RWPE2 (cell line): ENCODE measurements at regions not wholly inside any gene's neighbourhood (a gene's known extent, or its start where the extent isn't known, plus 50 kb on each side); places are given as distances from the start of the nearest gene placed in this dataset.

Source experiments
- ATAC-seq: fragments of 200-7000 bp; cut with Tn5 transposase; 3 replicates; pipeline ENCODE4 v1.9.1; 2021; ENCODE audit warnings: low read depth
- DNase-seq: peaks from one replicate; pipeline ENCODE4 v3.0.0-alpha.2; 2020; ENCODE audit warnings: low spot score
- H3K27ac ChIP-seq: fragments of 450-650 bp; 2 replicates; pipeline ENCODE4 v1.5.1; 2017; ENCODE audit warnings: mild to moderate bottlenecking; ENCODE audit not compliant: poor library complexity, severe bottlenecking
- H3K27me3 ChIP-seq: fragments of 250-450 bp; sonication (Bioruptor Pico); 2 replicates; pipeline ENCODE4 v1.5.1; 2021; ENCODE audit warnings: mild to moderate bottlenecking, moderate library complexity; ENCODE audit not compliant: insufficient read depth, poor library complexity, severe bottlenecking
- H3K36me3 ChIP-seq: fragments of 250-450 bp; sonication (Bioruptor Pico); 2 replicates; pipeline ENCODE4 v1.5.1; 2020; ENCODE audit warnings: low read depth, mild to moderate bottlenecking, moderate library complexity
- H3K4me1 ChIP-seq: fragments of 250-450 bp; sonication (Bioruptor Pico); 2 replicates; pipeline ENCODE4 v1.5.1; 2021; ENCODE audit warnings: mild to moderate bottlenecking, moderate library complexity; ENCODE audit not compliant: insufficient read depth, poor library complexity, severe bottlenecking
- H3K4me3 ChIP-seq: fragments of 250-450 bp; sonication (Bioruptor Pico); 2 replicates; pipeline ENCODE4 v1.5.1; 2021; ENCODE audit warnings: mild to moderate bottlenecking, moderate library complexity; ENCODE audit not compliant: severe bottlenecking
- H3K9me3 ChIP-seq: fragments of 250-450 bp; sonication (Bioruptor Pico); 2 replicates; pipeline ENCODE4 v1.5.1; 2021; ENCODE audit warnings: mild to moderate bottlenecking, moderate library complexity; ENCODE audit not compliant: severe bottlenecking
- TF ChIP-seq, protein P1 (sequence below): fragments of 450-650 bp; IDR thresholded peaks from one replicate; pipeline ENCODE4 v1.5.1; 2017; ENCODE audit warnings: mild to moderate bottlenecking, moderate library complexity; ENCODE audit not compliant: poor library complexity, severe bottlenecking

DNA sequence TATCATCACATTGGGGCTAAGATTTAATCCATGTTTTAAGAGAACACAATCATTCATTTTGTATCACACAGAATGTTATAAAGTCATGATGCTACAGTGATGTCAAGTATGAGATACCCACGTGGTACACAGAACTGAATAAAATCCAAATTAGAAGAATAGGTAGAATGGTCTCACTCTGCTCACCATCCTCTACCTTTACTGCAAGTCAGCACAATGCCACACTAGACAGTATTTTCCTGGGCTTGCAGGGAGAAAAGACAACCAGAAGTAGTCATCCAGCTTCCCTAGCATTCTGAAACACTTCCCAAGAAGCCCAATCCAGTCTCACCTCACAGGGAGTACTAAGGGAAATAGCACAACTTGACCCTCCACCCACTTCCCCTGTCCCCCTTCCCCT, 856.2 kb upstream of the NRXN1 start:
- Histone ChIP-seq H3K36me3 (no peaks in the 10 kb centered on the region), H3K27ac (no peak overlapping the region), H3K4me3 (no peak overlapping the region), H3K4me1 (no peaks in the 10 kb centered on the region), H3K27me3 (no peaks in the 10 kb centered on the region), H3K9me3 (no peaks in the 10 kb centered on the region)
- ATAC-seq (no peak), DNase-seq (no peak)
- TF ChIP-seq, protein P1, sequence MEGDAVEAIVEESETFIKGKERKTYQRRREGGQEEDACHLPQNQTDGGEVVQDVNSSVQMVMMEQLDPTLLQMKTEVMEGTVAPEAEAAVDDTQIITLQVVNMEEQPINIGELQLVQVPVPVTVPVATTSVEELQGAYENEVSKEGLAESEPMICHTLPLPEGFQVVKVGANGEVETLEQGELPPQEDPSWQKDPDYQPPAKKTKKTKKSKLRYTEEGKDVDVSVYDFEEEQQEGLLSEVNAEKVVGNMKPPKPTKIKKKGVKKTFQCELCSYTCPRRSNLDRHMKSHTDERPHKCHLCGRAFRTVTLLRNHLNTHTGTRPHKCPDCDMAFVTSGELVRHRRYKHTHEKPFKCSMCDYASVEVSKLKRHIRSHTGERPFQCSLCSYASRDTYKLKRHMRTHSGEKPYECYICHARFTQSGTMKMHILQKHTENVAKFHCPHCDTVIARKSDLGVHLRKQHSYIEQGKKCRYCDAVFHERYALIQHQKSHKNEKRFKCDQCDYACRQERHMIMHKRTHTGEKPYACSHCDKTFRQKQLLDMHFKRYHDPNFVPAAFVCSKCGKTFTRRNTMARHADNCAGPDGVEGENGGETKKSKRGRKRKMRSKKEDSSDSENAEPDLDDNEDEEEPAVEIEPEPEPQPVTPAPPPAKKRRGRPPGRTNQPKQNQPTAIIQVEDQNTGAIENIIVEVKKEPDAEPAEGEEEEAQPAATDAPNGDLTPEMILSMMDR, result no peak

DNA sequence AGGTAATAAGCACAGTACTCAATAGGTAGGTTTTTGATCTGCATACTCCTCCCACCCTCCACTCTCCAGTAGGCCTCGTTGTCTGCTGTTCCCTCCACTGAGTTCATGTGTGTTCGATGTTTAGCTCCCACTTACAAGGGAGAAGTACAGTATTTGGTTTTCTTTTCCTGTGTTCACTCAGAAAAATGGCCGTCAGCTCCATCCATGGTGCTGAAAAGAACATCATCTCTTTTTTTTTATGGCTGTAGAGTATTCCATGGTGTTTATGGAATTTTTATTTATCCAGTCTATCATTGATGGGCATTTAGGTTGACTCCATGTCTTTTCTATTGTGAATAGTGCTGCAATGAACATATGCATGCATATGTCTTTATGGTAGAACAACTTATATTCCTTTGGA, 849.7 kb upstream of the NRXN1 start:
- Histone ChIP-seq H3K4me1 (no peaks in the 10 kb centered on the region), H3K36me3 (no peaks in the 10 kb centered on the region), H3K4me3 (no peak overlapping the region), H3K27ac (no peak overlapping the region), H3K9me3 (peaks cover 2% of the 10 kb centered on the region), H3K27me3 (no peaks in the 10 kb centered on the region)
- ATAC-seq, result no peak
- no peak for DNase-seq
- TF ChIP-seq, protein P1, result no peak

DNA sequence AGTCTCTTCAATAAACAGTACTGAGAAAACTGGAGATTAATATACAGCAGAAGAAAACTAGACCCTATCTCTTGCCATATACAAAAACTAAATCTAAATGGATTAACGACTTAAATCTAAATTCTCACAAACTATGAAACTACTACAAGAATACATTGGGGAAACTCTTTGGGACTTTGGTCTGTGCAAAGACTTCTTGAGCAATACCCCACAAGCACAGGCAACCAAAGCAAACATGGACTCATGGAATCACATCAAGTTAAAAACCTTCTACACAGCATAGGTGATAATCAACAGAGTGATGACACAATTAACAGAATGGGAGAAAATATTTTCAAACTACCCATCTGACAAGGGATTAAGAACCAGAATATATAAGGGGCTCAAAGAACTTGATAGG, 848.2 kb upstream of the NRXN1 start:
- no peak overlapping the region for H3K27ac ChIP-seq
- ATAC-seq, result no peak
- H3K27me3 ChIP-seq, result no peaks in the 10 kb centered on the region
- no peaks in the 10 kb centered on the region for H3K36me3 ChIP-seq
- DNase-seq, result no peak
- no peaks in the 10 kb centered on the region for H3K4me1 ChIP-seq
- no peak overlapping the region for H3K4me3 ChIP-seq
- H3K9me3 ChIP-seq, result peaks cover 2% of the 10 kb centered on the region
- TF ChIP-seq, protein P1, result no peak

DNA sequence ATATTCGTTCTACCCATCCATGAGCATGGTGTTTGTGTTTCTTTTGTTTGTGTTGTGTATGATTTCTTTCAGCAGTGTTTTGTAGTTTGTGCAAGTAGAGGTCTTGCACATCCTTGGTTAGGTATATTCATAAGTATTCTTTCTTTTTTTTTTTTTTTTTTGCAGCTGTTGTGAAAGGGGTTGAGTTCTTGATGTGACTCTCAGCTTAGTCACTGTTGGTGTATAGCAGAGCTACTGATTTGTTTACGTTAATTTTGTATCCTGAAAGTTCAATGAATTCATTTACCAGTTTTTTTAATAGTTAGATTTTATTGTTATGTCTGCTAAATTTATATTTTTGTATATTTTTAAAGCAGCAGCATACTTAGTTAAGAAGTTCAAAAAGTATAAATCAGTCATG, 834.4 kb upstream of the NRXN1 start:
- TF ChIP-seq, protein P1, result no peak
- Histone ChIP-seq H3K4me1 (peaks cover 5% of the 10 kb centered on the region), H3K27me3 (no peaks in the 10 kb centered on the region), H3K27ac (no peak overlapping the region), H3K36me3 (no peaks in the 10 kb centered on the region), H3K9me3 (no peaks in the 10 kb centered on the region), H3K4me3 (no peak overlapping the region)
- DNase-seq, result no peak
- ATAC-seq, result no peak

DNA sequence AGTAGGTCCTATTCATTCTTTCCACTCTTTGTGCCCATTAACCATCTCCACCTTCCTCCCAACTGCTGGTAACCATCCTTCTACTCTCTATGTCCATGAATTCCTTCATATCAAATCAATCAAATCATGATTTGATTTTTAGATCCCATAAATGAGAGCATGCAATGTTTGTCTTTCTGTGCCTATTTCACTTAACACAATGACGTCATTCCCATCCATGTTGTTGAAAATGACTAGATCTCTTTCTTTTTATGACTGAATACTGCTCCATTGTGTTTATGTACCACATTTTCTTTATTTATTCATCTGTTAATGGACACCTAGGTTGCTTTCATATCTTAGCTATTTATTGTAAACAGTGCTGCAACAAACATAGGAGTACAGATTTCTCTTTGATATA, 827.3 kb upstream of the NRXN1 start:
- DNase-seq (no peak), ATAC-seq (no peak)
- TF ChIP-seq, protein P1, result no peak
- Histone ChIP-seq H3K9me3 (peaks cover 3% of the 10 kb centered on the region), H3K27ac (no peak overlapping the region), H3K4me1 (no peaks in the 10 kb centered on the region), H3K27me3 (peaks cover 3% of the 10 kb centered on the region), H3K36me3 (no peaks in the 10 kb centered on the region), H3K4me3 (no peak overlapping the region)
